ENCODE measurements at regions not wholly inside any gene's neighbourhood (a gene's known extent, or its start where the extent isn't known, plus 50 kb on each side); places are given as distances from the start of the nearest gene placed in this dataset.

DNA sequence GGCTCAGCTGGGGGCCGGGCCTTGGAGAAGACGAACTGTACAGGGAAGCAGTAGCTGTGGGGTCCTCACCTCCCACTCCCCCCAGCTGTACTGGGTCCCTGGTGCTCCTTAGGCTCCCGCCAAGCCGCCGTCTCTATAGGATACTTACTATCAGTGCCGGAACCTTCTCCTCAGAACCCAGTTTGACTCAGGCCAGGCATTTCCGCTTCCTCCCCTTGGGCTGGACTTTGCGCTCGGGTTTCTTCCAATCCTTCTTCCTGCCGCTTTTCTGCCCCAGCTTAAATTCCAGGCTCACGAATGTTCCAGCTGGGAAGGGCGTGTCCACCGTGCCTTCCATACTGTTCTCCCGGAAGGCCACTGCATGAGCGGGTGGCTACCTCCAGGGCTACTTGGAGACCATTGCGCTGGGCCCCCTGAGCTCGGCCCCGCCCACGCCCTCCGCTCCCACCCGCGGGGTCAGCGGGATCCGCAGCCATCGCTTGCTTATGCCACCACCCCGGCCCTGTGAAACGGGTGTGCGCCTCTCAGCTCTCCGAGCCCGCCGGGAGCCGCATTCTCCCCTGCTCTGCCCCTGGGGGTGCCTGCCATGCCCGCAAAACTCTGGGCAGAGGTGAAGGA lies 1795.9 kb downstream of the TP53TG3F start:
- Histone ChIP-seq H3K9me3 (no peaks in the 10 kb centered on the region), H3K27me3 (replicated peaks; ENCODE audit: insufficient read depth) (no peaks in the 10 kb centered on the region), H3K27ac (no peak overlapping the region), H3K4me1 (ENCODE audit: control insufficient read depth in 1 of 2, low read depth in 2 of 2) (no peaks in the 10 kb centered on the region), H3K4me3 (no peak overlapping the region), H3K36me3 (no peaks in the 10 kb centered on the region)
- no peak for ATAC-seq (ENCODE audit: insufficient number of reproducible peaks, low FRiP score, low read depth)
- no peak for TF ChIP-seq CTCF (IDR thresholded peaks at IDR 0.05)
- no peak for DNase-seq (ENCODE audit: low spot score)

DNA sequence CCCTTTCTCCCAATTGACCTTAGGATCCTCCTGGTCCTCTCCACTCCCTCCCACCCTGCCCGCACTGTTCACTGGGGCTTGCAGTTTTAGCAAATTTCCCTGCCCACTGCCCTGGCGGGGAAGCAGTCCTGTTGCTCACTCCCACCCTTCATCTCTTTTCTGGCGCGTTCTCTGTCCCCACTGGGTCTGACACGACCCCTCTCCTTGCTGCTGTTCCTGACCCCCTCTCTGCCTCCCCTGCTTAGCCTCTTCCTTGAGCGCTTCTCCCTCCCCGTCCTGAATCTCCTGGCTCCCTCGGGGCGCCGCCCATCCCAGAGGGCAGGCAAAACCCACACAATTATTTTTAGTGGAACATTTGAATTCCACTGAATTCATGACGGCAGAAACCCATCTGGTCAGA lies 1796.4 kb downstream of the TP53TG3F start:
- Histone ChIP-seq H3K36me3 (no peaks in the 10 kb centered on the region), H3K27ac (no peak overlapping the region), H3K4me3 (no peak overlapping the region), H3K9me3 (no peaks in the 10 kb centered on the region), H3K4me1 (ENCODE audit: control insufficient read depth in 1 of 2, low read depth in 2 of 2) (no peaks in the 10 kb centered on the region), H3K27me3 (replicated peaks; ENCODE audit: insufficient read depth) (no peaks in the 10 kb centered on the region)
- ATAC-seq (ENCODE audit: insufficient number of reproducible peaks, low FRiP score, low read depth) (no peak), DNase-seq (ENCODE audit: low spot score) (no peak)
- TF ChIP-seq CTCF (IDR thresholded peaks at IDR 0.05) = no peak

GRCh38 chr16:35258381-35258780 lies 1799.0 kb downstream of the TP53TG3F start:
- H3K4me3 ChIP-seq = no peak overlapping the region
- no peaks in the 10 kb centered on the region for H3K4me1 ChIP-seq (ENCODE audit: control insufficient read depth in 1 of 2, low read depth in 2 of 2)
- no peak overlapping the region for H3K27ac ChIP-seq
- DNase-seq (ENCODE audit: low spot score) = no peak
- no peaks in the 10 kb centered on the region for H3K9me3 ChIP-seq
- TF ChIP-seq CTCF (IDR thresholded peaks at IDR 0.05) = no peak
- no peaks in the 10 kb centered on the region for H3K27me3 ChIP-seq (replicated peaks; ENCODE audit: insufficient read depth)
- ATAC-seq (ENCODE audit: insufficient number of reproducible peaks, low FRiP score, low read depth) = no peak
- no peaks in the 10 kb centered on the region for H3K36me3 ChIP-seq

DNA sequence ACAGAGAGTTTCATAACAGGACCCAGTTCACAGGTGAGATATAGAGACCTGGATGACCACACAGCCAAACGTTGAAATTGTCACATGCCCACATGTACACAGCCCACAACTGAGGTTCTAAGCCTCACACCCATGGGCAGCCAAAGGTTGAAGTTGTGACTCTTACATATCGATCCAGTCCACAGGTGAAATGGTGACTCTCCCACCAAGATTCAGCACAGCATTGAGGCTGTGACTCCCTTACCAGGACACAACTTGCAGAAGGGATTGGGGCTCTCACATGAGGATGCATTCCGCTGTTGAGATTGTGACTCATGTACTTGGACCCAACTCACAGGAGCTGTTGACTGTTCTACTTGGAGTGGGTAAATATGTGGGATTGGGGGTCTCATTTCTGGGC lies 1836.4 kb downstream of the TP53TG3F start:
- DNase-seq (ENCODE audit: low spot score) (no peak), ATAC-seq (ENCODE audit: insufficient number of reproducible peaks, low FRiP score, low read depth) (no peak)
- no peak for TF ChIP-seq CTCF (IDR thresholded peaks at IDR 0.05)

GRCh38 chr16:35296962-35297653 lies 1837.7 kb downstream of the TP53TG3F start:
- no peak for DNase-seq (ENCODE audit: low spot score)
- no peak overlapping the region for H3K4me3 ChIP-seq
- H3K36me3 ChIP-seq = no peaks in the 10 kb centered on the region
- no peaks in the 10 kb centered on the region for H3K4me1 ChIP-seq (ENCODE audit: control insufficient read depth in 1 of 2, low read depth in 2 of 2)
- no peak for TF ChIP-seq CTCF (IDR thresholded peaks at IDR 0.05)
- H3K9me3 ChIP-seq = no peaks in the 10 kb centered on the region
- no peaks in the 10 kb centered on the region for H3K27me3 ChIP-seq (replicated peaks; ENCODE audit: insufficient read depth)
- H3K27ac ChIP-seq = no peak overlapping the region
- ATAC-seq (ENCODE audit: insufficient number of reproducible peaks, low FRiP score, low read depth) = no peak

More for the DNA sequence above, 1836.4 kb downstream of the TP53TG3F start:
- Histone ChIP-seq H3K4me1 (ENCODE audit: control insufficient read depth in 1 of 2, low read depth in 2 of 2) (no peaks in the 10 kb centered on the region), H3K9me3 (no peaks in the 10 kb centered on the region), H3K4me3 (no peak overlapping the region), H3K27ac (no peak overlapping the region), H3K27me3 (replicated peaks; ENCODE audit: insufficient read depth) (no peaks in the 10 kb centered on the region), H3K36me3 (no peaks in the 10 kb centered on the region)

Measured in thoracic aorta (tissue), 2 donors.